ENCODE measurements at regions not wholly inside any gene's neighbourhood (a gene's known extent, or its start where the extent isn't known, plus 50 kb on each side); places are given as distances from the start of the nearest gene placed in this dataset.

DNA sequence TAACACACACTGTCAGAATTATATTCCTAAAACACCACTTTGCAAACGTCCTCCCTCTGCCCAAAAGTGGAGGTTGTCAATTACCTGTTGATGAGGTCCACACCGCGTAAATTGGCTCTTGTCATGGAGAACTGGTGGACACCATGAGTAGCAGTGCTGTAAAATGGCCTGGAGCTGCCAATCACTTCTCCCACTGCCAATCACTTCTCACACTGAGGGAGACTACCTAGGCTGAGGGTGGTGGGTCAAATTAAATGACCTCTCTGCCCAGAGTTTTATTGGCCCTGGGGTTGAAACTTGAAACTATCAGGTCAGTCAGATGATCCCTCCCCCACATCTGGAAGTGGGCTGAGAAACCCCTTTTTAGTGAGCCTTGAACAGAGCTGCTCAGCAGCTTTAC, 89.6 kb downstream of the SOWAHC start:
- Mint-ChIP-seq H3K36me3 (no peaks in the 10 kb centered on the region), H3K4me1 (no peaks in the 10 kb centered on the region), H3K4me3 (no peak overlapping the region), H3K27me3 (peaks cover 13% of the 10 kb centered on the region), H3K9me3 (no peaks in the 10 kb centered on the region), H3K27ac (no peak overlapping the region)
- ATAC-seq (ENCODE audit: low read depth in 2 of 2) (no peak), DNase-seq (no peak)
- Histone ChIP-seq H3K9me3 (ENCODE audit: control insufficient read depth in 2 of 2, low read length in 2 of 2) (no peaks in the 10 kb centered on the region), H3K27ac (ENCODE audit: insufficient read depth, low read length, poor library complexity, severe bottlenecking) (no peak overlapping the region), H3K27me3 (ENCODE audit: control insufficient read depth, insufficient read depth, low read length) (peaks cover 2% of the 10 kb centered on the region), H3K36me3 (ENCODE audit: control insufficient read depth, insufficient read depth, low read length) (no peaks in the 10 kb centered on the region), H3K4me3 (ENCODE audit: low read depth, low read length) (no peak overlapping the region), H3K4me1 (ENCODE audit: control insufficient read depth, insufficient read depth, low read length, poor library complexity, severe bottlenecking) (no peaks in the 10 kb centered on the region)

DNA sequence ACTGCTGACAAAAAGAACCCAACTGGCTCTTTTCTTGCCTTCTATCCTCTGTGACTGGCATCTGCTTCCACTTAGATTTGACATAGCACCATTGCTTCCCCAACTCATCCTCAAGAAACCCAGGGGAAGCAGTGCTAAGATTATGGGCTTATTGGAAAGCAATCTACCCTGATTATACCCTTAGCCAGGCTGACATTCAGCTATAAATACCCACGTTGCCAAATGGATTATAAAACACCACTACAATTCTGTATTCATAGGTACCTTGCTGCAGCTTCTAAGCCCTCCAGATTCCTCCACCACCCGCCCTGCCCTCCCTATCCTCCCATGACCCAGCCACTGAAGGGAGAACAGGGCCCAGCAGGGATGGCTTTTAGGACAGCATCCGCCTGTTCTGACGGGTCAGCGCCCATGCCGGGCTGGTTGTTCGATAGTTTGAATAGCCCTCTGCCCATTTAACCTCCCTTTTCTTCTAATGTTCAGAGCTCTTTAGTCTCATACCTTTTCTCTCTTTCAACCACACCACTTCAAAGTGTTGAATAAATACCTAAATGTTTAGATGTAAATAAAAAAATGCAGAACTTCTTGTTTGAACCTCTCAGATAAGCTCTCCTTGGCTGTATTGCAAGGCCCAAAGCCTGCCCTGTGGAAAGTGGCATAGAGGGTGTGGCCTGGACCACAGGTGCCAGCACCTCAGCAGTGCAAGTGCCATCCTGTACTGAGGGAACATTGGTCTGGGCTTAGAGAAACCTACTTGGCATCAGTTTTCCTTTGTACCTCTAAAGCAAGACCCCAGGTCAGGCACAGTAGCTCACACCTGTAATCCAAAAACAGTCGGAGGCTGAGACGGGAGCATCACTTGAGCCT, 86.6 kb upstream of the RGPD5 start:
- ATAC-seq (ENCODE audit: low read depth in 2 of 2) = no peak
- Histone ChIP-seq H3K27me3 (ENCODE audit: control insufficient read depth, insufficient read depth, low read length) (no peaks in the 10 kb centered on the region), H3K4me3 (ENCODE audit: low read depth, low read length) (no peak overlapping the region), H3K36me3 (ENCODE audit: control insufficient read depth, insufficient read depth, low read length) (no peaks in the 10 kb centered on the region), H3K9me3 (ENCODE audit: control insufficient read depth in 2 of 2, low read length in 2 of 2) (no peaks in the 10 kb centered on the region), H3K27ac (ENCODE audit: insufficient read depth, low read length, poor library complexity, severe bottlenecking) (no peak overlapping the region), H3K4me1 (ENCODE audit: control insufficient read depth, insufficient read depth, low read length, poor library complexity, severe bottlenecking) (no peaks in the 10 kb centered on the region)
- no peak overlapping the region for H3K27ac Mint-ChIP-seq
- no peaks in the 10 kb centered on the region for H3K9me3 Mint-ChIP-seq
- no peak for DNase-seq
- peaks cover 9% of the 10 kb centered on the region for H3K27me3 Mint-ChIP-seq
- H3K36me3 Mint-ChIP-seq = no peaks in the 10 kb centered on the region
- H3K4me1 Mint-ChIP-seq = no peaks in the 10 kb centered on the region
- no peak overlapping the region for H3K4me3 Mint-ChIP-seq

DNA sequence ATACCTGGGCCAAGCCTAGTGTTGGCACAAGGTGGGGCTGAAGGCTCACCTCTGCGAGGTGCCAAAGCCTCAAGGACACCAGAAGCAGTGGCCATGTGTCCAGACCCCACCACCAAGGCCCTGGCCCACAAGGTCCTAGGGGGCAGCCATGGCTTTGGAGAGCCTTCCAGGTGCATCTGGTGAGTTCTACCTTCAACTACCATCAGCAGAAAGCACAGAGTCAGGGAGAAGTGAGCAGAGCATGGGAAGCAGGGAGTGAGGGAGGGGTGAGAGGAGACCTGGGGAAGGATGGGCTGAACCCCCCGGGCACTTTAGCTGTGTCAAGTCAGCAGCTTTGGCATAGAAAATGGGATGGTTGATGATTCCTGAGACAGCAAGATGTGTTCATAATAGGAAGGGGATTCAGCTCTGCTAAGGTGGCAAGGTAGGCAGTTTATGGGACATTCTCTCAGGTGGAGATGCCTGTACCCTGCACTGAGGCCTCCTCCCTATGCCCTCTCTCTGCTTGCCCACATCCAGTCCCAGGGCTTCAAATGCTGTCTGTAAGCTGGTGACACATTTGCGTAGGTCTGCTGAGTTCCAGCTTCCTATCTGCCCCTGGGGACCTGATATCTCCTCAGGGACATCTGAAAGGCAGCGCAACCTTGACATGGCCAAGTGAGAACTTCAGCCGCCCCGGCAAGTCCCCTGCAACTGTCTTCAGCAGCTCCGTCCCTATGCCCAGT, 83.4 kb upstream of the RGPD5 start:
- H3K27me3 ChIP-seq (ENCODE audit: control insufficient read depth, insufficient read depth, low read length) = no peaks in the 10 kb centered on the region
- Mint-ChIP-seq H3K36me3 (no peaks in the 10 kb centered on the region), H3K9me3 (no peaks in the 10 kb centered on the region), H3K27ac (no peak overlapping the region), H3K4me1 (no peaks in the 10 kb centered on the region), H3K27me3 (peaks cover 6% of the 10 kb centered on the region), H3K4me3 (no peak overlapping the region)
- no peaks in the 10 kb centered on the region for H3K36me3 ChIP-seq (ENCODE audit: control insufficient read depth, insufficient read depth, low read length)
- ATAC-seq (ENCODE audit: low read depth in 2 of 2) = no peak
- H3K9me3 ChIP-seq (ENCODE audit: control insufficient read depth in 2 of 2, low read length in 2 of 2) = no peaks in the 10 kb centered on the region
- H3K27ac ChIP-seq (ENCODE audit: insufficient read depth, low read length, poor library complexity, severe bottlenecking) = no peak overlapping the region
- H3K4me1 ChIP-seq (ENCODE audit: control insufficient read depth, insufficient read depth, low read length, poor library complexity, severe bottlenecking) = no peaks in the 10 kb centered on the region
- H3K4me3 ChIP-seq (ENCODE audit: low read depth, low read length) = no peak overlapping the region
- no peak for DNase-seq

DNA sequence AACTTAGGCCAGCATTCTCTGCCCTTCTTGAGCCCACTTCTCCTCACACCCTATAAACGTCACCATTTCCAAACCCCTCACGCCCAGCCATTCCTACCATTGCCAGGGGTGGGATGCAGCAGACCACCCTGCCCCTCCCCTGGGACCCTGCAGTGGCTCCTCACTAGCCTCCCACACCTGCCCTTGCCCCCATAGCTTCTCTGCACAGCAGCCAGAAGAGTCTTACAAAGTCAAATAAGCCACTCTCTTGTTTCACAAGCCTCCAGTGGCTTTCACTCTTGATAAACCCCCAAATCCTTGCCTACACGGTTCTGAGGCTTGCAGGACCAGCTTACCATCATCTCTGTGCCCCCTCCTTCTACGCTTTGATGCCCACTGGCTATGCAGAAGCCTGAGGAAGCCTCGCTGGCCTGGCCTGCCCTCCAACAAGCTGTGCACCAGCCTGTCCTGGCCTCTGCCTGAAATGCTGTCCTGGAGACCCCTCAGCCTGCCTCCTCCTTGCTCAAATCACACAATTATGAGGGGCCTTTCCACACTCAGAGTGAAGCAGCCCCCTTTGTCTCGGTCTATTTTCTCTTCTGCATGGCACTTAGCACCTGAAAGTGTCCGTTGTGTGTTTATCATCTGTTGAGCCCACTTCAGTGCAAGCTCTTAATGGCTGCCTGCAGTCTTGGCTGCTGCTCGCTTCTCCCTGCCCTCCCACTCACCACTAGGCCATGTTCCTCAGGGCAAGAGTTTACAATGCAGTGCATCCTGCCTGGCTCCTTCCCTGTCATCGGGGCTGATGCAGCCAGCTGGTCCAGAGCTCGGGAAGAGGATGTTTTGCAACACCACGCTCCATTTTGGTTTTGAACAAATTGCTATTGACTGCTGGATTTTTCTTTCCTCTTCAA, 82.6 kb upstream of the RGPD5 start:
- Mint-ChIP-seq H3K9me3 (no peaks in the 10 kb centered on the region), H3K27ac (no peak overlapping the region), H3K4me3 (no peak overlapping the region), H3K27me3 (peaks cover 6% of the 10 kb centered on the region), H3K4me1 (no peaks in the 10 kb centered on the region), H3K36me3 (no peaks in the 10 kb centered on the region)
- ATAC-seq (ENCODE audit: low read depth in 2 of 2) (no peak), DNase-seq (no peak)
- Histone ChIP-seq H3K36me3 (ENCODE audit: control insufficient read depth, insufficient read depth, low read length) (no peaks in the 10 kb centered on the region), H3K9me3 (ENCODE audit: control insufficient read depth in 2 of 2, low read length in 2 of 2) (no peaks in the 10 kb centered on the region), H3K4me1 (ENCODE audit: control insufficient read depth, insufficient read depth, low read length, poor library complexity, severe bottlenecking) (no peaks in the 10 kb centered on the region), H3K4me3 (ENCODE audit: low read depth, low read length) (no peak overlapping the region), H3K27me3 (ENCODE audit: control insufficient read depth, insufficient read depth, low read length) (no peaks in the 10 kb centered on the region), H3K27ac (ENCODE audit: insufficient read depth, low read length, poor library complexity, severe bottlenecking) (no peak overlapping the region)

DNA sequence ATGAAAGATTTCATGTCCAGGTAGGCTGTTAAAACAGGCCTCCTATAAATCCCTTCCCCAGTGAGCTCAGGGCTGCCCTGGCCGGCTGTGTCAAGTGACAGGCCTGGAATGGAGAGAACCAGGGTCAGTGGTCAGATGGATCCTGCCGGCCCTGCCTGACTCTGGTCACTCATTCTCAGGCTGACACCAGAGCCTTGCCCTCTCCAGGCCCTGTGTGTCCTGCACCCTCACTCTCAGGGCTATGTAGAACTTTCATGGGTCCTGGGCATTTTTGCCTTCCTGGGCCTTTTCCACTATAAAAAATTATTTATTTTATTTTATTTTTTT, 82.0 kb upstream of the RGPD5 start:
- Histone ChIP-seq H3K36me3 (ENCODE audit: control insufficient read depth, insufficient read depth, low read length) (no peaks in the 10 kb centered on the region), H3K4me1 (ENCODE audit: control insufficient read depth, insufficient read depth, low read length, poor library complexity, severe bottlenecking) (no peaks in the 10 kb centered on the region), H3K27me3 (ENCODE audit: control insufficient read depth, insufficient read depth, low read length) (no peaks in the 10 kb centered on the region), H3K27ac (ENCODE audit: insufficient read depth, low read length, poor library complexity, severe bottlenecking) (no peak overlapping the region), H3K9me3 (ENCODE audit: control insufficient read depth in 2 of 2, low read length in 2 of 2) (no peaks in the 10 kb centered on the region), H3K4me3 (ENCODE audit: low read depth, low read length) (no peak overlapping the region)
- Mint-ChIP-seq H3K4me1 (no peaks in the 10 kb centered on the region), H3K9me3 (no peaks in the 10 kb centered on the region), H3K4me3 (no peak overlapping the region), H3K36me3 (no peaks in the 10 kb centered on the region), H3K27ac (no peak overlapping the region), H3K27me3 (peaks cover 6% of the 10 kb centered on the region)
- ATAC-seq (ENCODE audit: low read depth in 2 of 2) (no peak), DNase-seq (no peak)

DNA sequence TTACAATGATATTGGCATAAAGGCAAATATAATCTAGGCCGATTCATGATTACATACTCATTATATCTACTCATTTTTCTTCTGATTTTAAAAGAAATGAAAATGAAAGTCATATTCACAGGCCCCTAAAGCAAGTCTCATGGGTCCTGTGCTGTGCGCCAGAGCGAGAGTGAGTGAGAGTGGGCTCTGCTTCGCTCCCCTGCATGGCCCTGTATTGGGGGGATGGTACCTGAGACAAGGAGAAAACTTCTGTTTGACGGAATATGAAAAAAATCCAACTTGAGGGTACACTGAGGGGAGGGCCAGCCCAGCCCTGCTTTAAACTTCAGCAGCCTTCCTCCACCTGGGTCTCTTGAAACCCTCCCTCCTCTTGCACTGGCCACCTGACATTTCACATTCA, 81.4 kb upstream of the RGPD5 start:
- Histone ChIP-seq H3K36me3 (ENCODE audit: control insufficient read depth, insufficient read depth, low read length) (no peaks in the 10 kb centered on the region), H3K4me1 (ENCODE audit: control insufficient read depth, insufficient read depth, low read length, poor library complexity, severe bottlenecking) (no peaks in the 10 kb centered on the region), H3K4me3 (ENCODE audit: low read depth, low read length) (no peak overlapping the region), H3K9me3 (ENCODE audit: control insufficient read depth in 2 of 2, low read length in 2 of 2) (no peaks in the 10 kb centered on the region), H3K27me3 (ENCODE audit: control insufficient read depth, insufficient read depth, low read length) (no peaks in the 10 kb centered on the region), H3K27ac (ENCODE audit: insufficient read depth, low read length, poor library complexity, severe bottlenecking) (no peak overlapping the region)
- H3K4me1 Mint-ChIP-seq = no peaks in the 10 kb centered on the region
- H3K27ac Mint-ChIP-seq = no peak overlapping the region
- no peak overlapping the region for H3K4me3 Mint-ChIP-seq
- no peak for ATAC-seq (ENCODE audit: low read depth in 2 of 2)
- peaks cover 6% of the 10 kb centered on the region for H3K27me3 Mint-ChIP-seq
- no peak for DNase-seq
- H3K36me3 Mint-ChIP-seq = no peaks in the 10 kb centered on the region
- H3K9me3 Mint-ChIP-seq = no peaks in the 10 kb centered on the region

DNA sequence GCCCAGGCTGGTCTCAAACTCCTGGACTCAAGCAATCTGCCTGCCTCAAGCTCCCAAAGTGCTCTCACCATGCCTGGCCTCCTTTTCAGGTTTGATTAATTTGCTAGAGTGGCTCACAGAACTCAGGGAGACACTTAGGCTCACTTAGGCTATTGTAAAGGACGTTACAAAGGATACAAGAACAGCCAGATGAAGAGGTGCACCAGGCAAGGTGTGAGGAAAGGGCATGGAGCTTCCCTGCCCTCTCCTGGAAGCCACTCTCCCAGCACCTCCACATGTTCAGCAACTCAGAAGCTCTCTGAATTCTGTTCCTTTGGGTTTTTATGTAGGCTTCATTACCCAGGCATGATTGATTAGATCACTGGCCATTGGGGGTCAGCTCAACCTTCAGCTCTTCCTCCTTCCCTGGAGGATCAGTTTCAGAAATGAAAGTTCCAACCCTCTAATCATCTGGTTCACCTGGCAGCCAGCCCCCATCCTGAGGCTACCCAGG, 78.7 kb upstream of the RGPD5 start:
- Histone ChIP-seq H3K4me3 (ENCODE audit: low read depth, low read length) (no peak overlapping the region), H3K4me1 (ENCODE audit: control insufficient read depth, insufficient read depth, low read length, poor library complexity, severe bottlenecking) (no peaks in the 10 kb centered on the region), H3K36me3 (ENCODE audit: control insufficient read depth, insufficient read depth, low read length) (no peaks in the 10 kb centered on the region), H3K9me3 (ENCODE audit: control insufficient read depth in 2 of 2, low read length in 2 of 2) (no peaks in the 10 kb centered on the region), H3K27me3 (ENCODE audit: control insufficient read depth, insufficient read depth, low read length) (no peaks in the 10 kb centered on the region), H3K27ac (ENCODE audit: insufficient read depth, low read length, poor library complexity, severe bottlenecking) (no peak overlapping the region)
- H3K36me3 Mint-ChIP-seq = no peaks in the 10 kb centered on the region
- peaks cover 0 to 5% (median 0%) of the 10 kb centered on the region in 7 donors for H3K9me3 Mint-ChIP-seq
- ATAC-seq (ENCODE audit: low read depth in 2 of 2) (no peak), DNase-seq (no peak)
- H3K4me1 Mint-ChIP-seq = no peaks in the 10 kb centered on the region
- H3K4me3 Mint-ChIP-seq = no peak overlapping the region
- H3K27ac Mint-ChIP-seq = no peak overlapping the region
- peaks cover 14% of the 10 kb centered on the region for H3K27me3 Mint-ChIP-seq
